ENCODE measurements at regions not wholly inside any gene's neighbourhood (a gene's known extent, or its start where the extent isn't known, plus 50 kb on each side); places are given as distances from the start of the nearest gene placed in this dataset.

GRCh38 chr19:29113838-29114237 lies 99.1 kb downstream of the UQCRFS1 start:
- Histone ChIP-seq H3K27me3 (no peaks in the 10 kb centered on the region), H3K27ac (no peak overlapping the region), H3K4me1 (no peaks in the 10 kb centered on the region), H3K9me3 (no peaks in the 10 kb centered on the region), H3K4me3 (no peak overlapping the region), H3K36me3 (no peaks in the 10 kb centered on the region)
- in situ Hi-C loops (cut with MboI; ENCODE audit: low sequenced_read_pairs in 4 of 4), result loop anchor here in 1 of 4 donors (25.0 kb wide), 1 partner anchor 148 kb away; no protein-coding TSS in a partner anchor
- intact Hi-C loops (cut with DNase I; ENCODE audit: low total_unique reads), result no loop called here
- TF ChIP-seq CTCF (IDR thresholded peaks at IDR 0.05 in 4 of 5, conservative IDR thresholded peaks at IDR 0.05 in 1 of 5) (no peak), POLR2A (IDR thresholded peaks at IDR 0.05) (no peak)
- no peak for DNase-seq
- ATAC-seq, result no peak

DNA sequence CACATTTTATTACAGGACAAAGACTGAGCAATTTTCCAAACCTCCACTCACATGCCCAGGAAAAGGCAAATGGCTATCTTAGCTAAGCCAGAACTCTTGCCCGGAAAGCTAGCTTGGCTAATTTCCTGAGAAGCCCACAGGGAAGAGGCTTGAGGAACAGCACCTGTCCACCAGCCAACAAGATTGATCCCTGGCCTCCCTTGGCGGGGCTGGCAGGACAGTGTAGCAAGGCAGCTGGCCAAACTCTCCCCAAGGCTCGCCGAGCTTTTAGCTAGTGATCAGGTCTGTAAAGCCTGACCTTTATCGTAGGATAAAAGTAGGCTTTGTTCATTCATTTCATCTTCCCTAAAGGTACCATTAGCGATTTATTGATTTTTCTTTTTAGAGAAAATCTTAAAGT lies 101.4 kb downstream of the UQCRFS1 start:
- H3K27me3 ChIP-seq, result no peaks in the 10 kb centered on the region
- DNase-seq (no peak), ATAC-seq (no peak)
- no peak overlapping the region for H3K4me3 ChIP-seq
- intact Hi-C loops (cut with DNase I; ENCODE audit: low total_unique reads) (no loop called here), in situ Hi-C loops (cut with MboI; ENCODE audit: low sequenced_read_pairs in 4 of 4) (loop anchor here in 1 of 4 donors (25.0 kb wide), 1 partner anchor 151 kb away; no protein-coding TSS in a partner anchor)
- no peaks in the 10 kb centered on the region for H3K36me3 ChIP-seq
- H3K27ac ChIP-seq, result no peak overlapping the region
- TF ChIP-seq CTCF (IDR thresholded peaks at IDR 0.05 in 4 of 5, conservative IDR thresholded peaks at IDR 0.05 in 1 of 5) (no peak), POLR2A (IDR thresholded peaks at IDR 0.05) (no peak)
- no peaks in the 10 kb centered on the region for H3K4me1 ChIP-seq
- no peaks in the 10 kb centered on the region for H3K9me3 ChIP-seq

GRCh38 chr19:29107831-29108230 lies 105.1 kb downstream of the UQCRFS1 start:
- TF ChIP-seq CTCF (IDR thresholded peaks at IDR 0.05 in 4 of 5, conservative IDR thresholded peaks at IDR 0.05 in 1 of 5) (no peak), POLR2A (IDR thresholded peaks at IDR 0.05) (no peak)
- ATAC-seq (no peak), DNase-seq (no peak)
- H3K36me3 ChIP-seq, result no peaks in the 10 kb centered on the region
- no peak overlapping the region for H3K4me3 ChIP-seq
- H3K27ac ChIP-seq, result no peak overlapping the region
- no peaks in the 10 kb centered on the region for H3K4me1 ChIP-seq
- no peaks in the 10 kb centered on the region for H3K27me3 ChIP-seq
- intact Hi-C loops (cut with DNase I; ENCODE audit: low total_unique reads) (no loop called here), in situ Hi-C loops (cut with MboI; ENCODE audit: low sequenced_read_pairs in 4 of 4) (loop anchor here in 1 of 4 donors (25.0 kb wide), 1 partner anchor 154 kb away; no protein-coding TSS in a partner anchor)
- no peaks in the 10 kb centered on the region for H3K9me3 ChIP-seq

DNA sequence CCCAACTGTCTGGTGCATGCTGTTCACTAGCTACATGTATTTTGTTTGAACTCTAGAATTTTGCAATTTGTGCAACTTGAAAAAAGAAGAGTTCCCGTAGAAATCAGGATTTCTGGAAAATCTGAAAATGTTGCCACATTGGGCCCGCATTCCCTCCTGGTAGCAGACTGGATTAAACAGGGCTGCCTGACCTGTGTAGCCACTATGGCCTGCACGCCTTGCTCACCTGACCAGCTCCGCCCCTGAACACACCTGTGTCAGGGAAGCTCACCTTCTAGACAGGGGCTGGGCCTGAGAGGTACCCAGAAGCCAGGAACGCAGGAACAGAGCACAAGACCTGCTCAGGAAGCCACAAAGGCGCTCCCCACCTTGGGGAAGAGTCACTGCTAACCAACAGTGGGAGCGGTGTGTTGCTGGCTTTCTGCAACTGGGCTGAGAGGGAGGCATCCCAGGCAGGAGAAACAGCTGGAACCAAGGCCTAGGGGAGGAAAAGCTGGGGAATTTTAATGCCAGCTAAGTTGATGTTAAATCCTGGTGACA lies 106.5 kb downstream of the UQCRFS1 start:
- no peak for ATAC-seq
- Histone ChIP-seq H3K27me3 (no peaks in the 10 kb centered on the region), H3K27ac (no peak overlapping the region), H3K4me3 (no peak overlapping the region), H3K4me1 (no peaks in the 10 kb centered on the region), H3K36me3 (no peaks in the 10 kb centered on the region), H3K9me3 (no peaks in the 10 kb centered on the region)
- intact Hi-C loops (cut with DNase I; ENCODE audit: low total_unique reads), result no loop called here
- TF ChIP-seq POLR2A (IDR thresholded peaks at IDR 0.05), result no peak
- TF ChIP-seq CTCF (IDR thresholded peaks at IDR 0.05 in 4 of 5, conservative IDR thresholded peaks at IDR 0.05 in 1 of 5), result no peak
- no peak for DNase-seq
- in situ Hi-C loops (cut with MboI; ENCODE audit: low sequenced_read_pairs in 4 of 4), result loop anchor here in 1 of 4 donors (25.0 kb wide), 1 partner anchor 156 kb away; no protein-coding TSS in a partner anchor

All from gastrocnemius medialis (tissue), 4 donors.